Activated CD8-positive, alpha-beta memory T cell treated with anti-CD3 and anti-CD28 coated beads, Interleukin-2, amount 50 U/mL, for 4 hours (primary cell): ENCODE measurements at regions not wholly inside any gene's neighbourhood (a gene's known extent, or its start where the extent isn't known, plus 50 kb on each side); places are given as distances from the start of the nearest gene placed in this dataset.

Source experiments
- DNase-seq: peaks from one replicate; pipeline ENCODE4 v3.0.0-alpha.2; 2020

DNA sequence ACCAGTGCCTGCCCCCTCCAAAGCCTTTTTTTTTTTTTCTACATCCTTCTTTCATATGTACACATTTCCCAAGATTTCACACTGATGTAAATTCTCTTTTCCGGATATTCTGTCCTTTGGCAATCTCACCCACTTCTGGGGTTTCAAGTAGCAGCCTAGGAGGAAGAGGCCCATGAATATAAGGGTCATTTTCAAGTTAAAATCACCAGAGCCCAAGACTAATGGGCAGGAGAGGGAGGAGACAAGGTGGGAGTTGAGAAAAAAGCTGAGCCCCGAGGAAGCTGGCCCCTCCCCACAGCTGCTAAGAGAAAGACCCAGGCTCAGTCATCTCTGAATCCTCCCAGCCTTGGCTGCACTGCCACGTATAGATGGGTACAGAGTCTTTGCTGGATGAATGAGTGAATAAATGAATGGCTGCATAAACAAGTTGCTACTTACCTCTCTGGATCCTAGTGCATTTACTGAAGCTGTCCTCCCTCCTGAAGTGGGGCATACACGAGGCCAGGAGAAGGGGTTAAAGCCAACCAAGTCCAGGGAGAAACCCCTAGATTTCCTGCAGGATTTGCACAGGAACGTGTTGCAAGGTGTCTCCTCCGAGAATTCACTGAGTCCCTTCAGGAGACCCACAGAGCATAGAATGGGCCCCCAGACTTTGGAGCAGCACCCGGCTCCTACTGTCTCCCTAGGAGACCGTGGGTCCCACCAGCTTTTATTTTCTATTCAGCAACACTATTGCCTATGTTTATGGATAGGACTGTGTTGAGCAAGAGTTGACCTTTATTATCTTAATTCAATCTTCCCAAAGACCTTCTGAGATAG, 100.8 kb upstream of the LIPC start:
- DNase-seq: no peak

DNA sequence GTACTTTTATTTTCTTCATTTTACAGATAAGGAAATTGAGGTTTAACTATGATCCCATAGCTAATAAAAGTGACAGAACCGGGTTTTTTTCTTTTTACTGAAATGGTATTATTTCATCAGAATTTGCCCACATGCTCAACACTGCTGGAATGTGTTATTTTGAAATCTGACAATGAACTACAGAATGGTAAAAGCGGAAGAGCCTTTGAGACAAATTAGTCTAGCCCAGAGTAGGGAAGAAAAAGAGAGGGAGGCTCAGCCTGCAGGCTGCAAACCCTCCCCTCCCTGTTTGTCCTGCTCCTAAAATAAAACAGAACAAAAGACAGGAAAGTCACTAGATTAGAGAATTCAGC, 100.3 kb upstream of the LIPC start:
- DNase-seq: no peak

DNA sequence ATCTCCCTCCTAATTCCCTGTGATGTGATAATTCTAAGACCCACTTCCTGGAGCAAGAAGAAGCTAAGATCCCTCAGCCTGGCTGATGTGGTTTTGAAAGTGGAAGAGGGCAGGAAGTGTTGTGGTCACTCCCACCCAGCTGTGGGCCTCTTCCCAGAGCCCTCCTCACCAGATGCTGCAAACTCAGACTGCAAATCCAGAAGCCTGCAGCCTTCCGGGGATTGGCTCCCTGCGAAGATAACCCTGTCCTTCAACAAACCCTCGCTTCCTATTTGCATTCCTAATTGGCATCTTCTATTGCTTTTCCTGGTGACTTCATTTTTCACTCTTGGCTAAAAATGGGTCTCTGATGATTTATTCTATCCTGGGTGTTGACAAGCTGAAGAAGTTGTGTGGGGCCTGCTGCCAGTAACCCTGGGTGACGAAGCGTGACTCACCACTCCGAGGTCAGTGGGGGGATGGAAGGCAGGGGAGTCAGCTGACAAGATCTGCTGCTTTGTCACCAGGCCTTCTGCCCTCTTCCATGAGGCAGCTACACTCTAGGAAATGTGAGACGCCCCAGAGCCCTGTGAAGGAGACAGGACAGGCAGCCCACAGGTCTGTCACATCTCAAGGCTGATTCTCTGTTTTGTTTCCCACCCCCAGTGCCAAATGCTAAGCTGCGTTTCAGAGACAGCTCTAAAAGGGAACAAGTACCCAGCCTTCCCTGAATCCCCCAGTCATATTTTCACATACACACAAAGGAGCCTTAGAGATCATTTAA, 99.7 kb upstream of the LIPC start:
- DNase-seq: peak; percentile 88

DNA sequence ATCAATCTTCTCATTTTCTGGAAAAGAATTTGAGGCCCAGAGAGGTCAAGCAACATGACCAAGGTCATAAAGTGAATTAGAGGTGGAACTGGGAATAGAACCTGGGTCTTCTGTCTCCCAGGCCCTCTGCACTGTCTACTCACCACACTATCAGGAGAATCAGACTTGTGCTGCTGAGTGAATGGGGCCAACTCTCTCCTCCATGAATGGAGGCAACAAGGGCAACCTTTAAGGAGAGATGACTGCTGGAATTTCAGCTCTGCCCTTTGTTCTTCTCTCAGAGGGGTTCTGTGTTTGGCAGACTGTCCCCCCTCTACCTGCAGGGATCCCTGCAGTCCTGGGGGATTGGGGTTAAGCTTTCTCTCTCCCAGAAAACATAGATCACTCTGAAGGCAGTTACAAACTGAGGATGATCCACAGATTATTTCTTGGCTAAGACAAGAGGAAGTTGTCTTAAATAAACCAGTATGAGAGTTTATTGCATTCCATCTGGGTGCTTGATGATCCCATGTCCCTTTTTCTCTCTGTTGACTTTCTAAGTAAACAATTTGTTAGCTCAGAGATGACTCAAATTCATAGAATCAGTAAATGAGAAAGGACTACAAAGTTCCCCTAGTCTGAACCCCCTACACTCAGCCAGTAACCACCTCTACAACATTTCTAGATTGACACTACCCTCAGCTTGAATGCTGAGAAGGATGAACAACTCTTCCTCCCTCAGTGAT, 99.0 kb upstream of the LIPC start:
- no peak for DNase-seq

DNA sequence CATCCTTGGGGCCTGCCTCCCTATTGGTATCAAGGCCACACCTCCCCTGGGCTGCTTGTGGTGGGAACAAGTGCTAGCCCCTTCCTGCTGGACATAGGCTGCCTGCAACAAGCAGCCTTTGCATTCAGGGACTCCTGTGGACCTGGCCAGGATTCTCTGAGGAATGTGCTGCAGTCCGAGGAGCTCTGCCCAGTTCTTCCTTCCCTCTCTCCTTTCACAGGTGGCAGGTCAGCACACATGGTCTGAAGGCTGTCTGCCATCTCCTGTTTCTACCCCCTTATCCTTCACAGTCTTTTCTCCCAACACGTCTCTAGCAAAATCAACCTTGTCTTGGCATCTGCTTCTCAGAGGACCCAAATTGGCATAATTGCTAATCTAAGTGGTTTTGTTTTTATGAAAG, 97.0 kb upstream of the LIPC start:
- DNase-seq: no peak

- DNase-seq: no peak
These were observed 95.6 kb upstream of the LIPC start for GRCh38 chr15:58336161-58336560.

GRCh38 chr15:58340176-58340575, 91.6 kb upstream of the LIPC start:
- no peak for DNase-seq

DNA sequence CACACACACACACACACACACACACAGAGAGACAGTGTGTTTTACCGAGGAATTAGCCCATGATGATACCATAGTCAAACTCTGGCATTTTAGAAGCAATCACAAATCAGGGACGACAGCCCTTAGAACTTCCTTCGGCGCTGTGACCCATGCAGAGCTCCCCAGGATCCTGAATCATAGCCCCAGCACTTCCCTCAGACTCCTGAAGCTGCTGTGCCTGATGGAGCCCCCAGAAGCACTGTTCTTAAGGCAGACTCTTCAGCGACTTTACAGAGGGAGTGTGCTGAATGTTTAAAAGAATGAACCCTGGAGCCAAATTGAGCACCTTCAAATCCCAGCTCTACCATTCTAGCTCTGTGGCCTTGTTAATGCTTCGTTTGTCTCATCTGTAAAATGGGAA, 89.3 kb upstream of the LIPC start:
- DNase-seq: no peak

DNA sequence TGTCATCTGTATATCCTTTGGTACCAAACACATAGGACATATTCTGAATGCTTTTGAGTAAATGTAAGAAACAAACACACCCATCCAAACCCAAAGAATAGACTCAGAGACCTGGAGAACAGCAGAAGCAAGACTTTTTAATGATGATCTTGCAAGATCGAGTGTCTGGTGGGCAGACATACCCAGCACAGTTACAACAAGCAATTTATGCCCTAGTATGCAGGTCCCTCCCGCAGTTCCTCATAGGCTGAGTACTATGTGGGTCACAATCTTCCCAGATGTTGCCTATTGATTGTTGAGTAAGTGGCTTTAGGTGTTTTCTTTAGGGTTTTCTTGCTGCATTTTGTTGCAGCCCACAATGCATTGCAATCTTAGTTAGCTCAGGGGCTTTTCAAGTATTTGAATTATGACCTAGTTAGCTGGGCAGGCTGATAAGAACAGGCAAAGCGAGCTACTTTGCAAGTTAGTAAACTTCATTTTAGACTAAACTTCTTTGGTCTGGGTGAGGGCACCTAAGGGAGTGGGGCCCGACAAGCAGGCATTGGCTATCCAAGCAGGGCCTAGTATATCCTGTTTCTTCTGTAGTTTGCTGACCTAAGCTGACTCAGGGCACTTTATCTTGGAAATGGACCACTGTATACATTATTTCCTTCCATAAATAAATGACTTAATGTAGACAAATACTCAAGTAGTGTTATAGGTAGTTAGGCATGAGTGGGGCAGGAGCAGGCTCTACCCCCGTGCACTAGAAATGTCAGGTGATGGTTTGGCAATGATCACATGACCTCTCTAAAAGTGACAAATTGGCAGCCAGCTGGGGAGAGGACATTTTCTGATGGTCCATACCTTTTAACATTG, 87.3 kb upstream of the LIPC start:
- no peak for DNase-seq

DNA sequence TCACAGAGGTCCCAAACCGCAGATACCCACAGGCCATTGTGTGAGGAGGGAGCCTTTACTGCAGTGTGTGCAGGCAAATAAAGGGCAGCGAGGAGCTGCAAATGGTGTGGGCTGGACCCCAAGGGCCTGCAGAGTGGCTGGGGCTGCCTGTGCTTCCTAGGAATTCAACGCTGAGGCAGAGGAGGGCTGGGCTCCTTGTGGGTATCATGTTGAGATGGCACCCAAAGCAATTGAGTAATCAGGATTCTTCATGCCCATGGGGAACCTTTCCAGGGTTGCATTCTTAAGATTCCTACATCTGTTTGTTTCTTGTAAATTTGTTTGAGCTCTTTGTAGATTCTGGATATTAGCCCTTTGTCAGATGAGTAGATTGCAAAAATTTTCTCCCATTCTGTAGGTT, 85.4 kb upstream of the LIPC start:
- no peak for DNase-seq

DNA sequence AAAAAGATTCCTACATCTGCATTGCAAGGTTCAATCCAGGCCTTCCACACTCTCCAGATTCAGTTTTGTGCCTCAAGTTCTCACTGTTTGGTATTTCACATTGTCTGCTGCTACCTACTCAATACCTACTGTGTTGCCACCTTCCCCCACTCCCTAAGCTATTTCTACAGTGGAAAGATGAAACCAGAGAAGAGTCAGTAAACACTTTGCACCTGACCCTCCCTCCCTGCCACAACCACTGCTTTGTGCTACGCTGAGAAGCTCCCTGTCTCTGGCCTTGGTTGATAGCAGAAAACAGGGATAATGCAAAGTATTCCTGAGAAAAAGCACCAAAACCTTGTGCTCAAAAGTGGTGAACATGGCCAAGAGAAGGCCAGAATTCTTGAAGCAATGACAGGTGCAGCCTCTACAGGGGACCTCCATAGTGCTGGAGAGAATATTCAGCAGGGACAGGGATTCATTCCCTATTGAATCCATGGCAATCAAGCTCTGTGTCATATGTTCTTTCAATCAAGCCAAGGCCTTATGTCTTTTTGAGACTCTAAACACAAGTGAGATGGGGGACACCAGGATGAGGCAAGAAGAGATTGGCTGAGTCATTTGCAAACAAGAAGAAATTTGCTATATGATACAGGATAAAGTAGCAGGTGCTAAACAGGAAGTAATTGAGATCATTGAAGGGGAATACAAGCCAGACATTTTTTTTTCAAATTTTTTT, 83.5 kb upstream of the LIPC start:
- no peak for DNase-seq

- DNase-seq: no peak
These were observed 79.5 kb upstream of the LIPC start for GRCh38 chr15:58352026-58352929.

DNA sequence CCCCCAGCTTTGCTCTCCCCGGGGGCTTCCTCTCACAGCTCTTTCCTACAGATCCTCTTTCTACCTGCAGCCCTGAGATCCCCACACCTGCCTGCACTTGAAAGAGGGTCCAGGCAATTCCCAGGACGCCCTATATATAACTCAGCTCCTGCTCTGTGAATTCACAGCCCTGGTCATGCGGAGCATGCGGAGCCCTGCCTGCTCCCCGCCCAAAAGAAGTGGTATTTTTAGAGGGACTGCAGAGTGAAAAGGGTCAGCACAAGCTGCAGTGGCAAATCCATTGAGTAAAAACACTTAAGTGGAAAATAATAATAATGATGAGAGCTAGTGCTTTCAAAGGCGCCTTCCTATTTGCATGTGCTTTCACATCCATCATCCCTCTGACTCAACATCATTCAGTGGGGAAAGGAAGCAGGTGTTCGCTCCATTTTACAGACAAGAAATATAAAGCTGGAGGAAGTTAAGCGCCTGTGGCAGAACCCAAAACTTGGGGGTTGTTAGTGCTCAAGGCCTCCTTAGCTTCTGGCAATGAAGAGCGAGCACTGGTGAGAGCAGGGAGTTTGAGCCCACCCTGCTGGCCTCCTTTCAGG, 76.3 kb upstream of the LIPC start:
- no peak for DNase-seq

- no peak for DNase-seq
These were observed 75.8 kb upstream of the LIPC start for GRCh38 chr15:58355973-58356372.

GRCh38 chr15:58357529-58358476, 74.0 kb upstream of the LIPC start:
- no peak for DNase-seq

GRCh38 chr15:58360421-58361090, 71.2 kb upstream of the LIPC start:
- no peak for DNase-seq

GRCh38 chr15:58361273-58361759, 70.5 kb upstream of the LIPC start:
- DNase-seq: no peak

- DNase-seq: no peak
These were observed 69.4 kb upstream of the LIPC start for GRCh38 chr15:58362262-58362922.
